Hypothalamus (tissue), 51 donors: ENCODE measurements at regions not wholly inside any gene's neighbourhood (a gene's known extent, or its start where the extent isn't known, plus 50 kb on each side); places are given as distances from the start of the nearest gene placed in this dataset.
"Not testable (repeated sequence)": the region's sequence is repeated elsewhere in the genome, so short reads cannot be mapped to it uniquely, and the experiment has no call there.

Experiments
- DNase-seq, 51 donors: peaks; one replicate each; lab custom pipeline; 2025; lab: John Stamatoyannopoulos, UW

DNA sequence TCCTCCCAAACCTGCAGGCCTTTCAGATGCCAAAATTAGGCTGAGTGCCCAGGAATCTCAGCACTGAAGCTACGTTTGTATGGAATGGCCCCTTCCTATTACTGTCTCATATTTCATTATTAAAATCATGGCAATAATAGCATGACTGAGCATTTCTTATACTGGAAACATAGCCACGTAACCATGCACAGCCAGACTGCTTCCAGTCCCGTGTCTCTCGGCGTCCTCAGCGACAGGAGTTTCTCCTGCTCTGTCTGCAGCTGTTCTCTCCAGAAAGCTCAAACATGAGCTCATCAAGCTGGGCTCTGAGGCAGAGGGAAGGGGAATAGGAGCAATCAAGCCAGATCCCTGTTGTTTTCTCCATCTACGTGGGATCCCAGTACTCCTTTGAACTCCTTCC is 104.0 kb downstream of the CDC7 start:
- DNase-seq, result no peak

GRCh38 chr1:91605566-91605965 is 104.9 kb downstream of the CDC7 start:
- no peak for DNase-seq

GRCh38 chr1:91606546-91607078 is 106.0 kb downstream of the CDC7 start:
- no peak for DNase-seq

GRCh38 chr1:91607686-91608085 is 107.0 kb downstream of the CDC7 start:
- not testable (repeated sequence) for DNase-seq

DNA sequence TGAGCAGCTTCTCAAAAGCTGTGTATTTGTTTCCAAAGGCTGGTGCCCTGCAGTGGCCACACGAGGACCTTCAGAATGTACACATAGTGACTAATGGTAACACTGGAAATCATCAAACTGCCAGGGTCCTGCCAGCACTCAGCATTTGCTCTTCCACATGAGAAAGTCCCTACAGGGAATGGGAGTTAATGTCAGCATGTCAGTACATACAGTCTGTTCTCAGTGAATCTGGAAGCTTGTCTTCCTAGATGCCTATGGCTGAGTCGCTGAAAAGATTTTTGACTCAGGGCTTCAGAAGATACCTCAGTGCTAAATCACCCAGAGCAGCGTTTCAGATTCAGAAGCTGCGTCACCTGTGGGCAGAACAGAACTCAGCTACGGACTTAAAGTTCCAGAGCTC is 108.2 kb downstream of the CDC7 start:
- no peak for DNase-seq

GRCh38 chr1:91609551-91609950 is 108.9 kb downstream of the CDC7 start:
- no peak for DNase-seq

- no peak for DNase-seq
Observed at GRCh38 chr1:91610102-91610501, 109.5 kb downstream of the CDC7 start.

GRCh38 chr1:91610789-91611188 is 110.1 kb downstream of the CDC7 start:
- DNase-seq, result no peak

- no peak for DNase-seq
Observed at GRCh38 chr1:91611483-91611917, 110.8 kb downstream of the CDC7 start.

DNA sequence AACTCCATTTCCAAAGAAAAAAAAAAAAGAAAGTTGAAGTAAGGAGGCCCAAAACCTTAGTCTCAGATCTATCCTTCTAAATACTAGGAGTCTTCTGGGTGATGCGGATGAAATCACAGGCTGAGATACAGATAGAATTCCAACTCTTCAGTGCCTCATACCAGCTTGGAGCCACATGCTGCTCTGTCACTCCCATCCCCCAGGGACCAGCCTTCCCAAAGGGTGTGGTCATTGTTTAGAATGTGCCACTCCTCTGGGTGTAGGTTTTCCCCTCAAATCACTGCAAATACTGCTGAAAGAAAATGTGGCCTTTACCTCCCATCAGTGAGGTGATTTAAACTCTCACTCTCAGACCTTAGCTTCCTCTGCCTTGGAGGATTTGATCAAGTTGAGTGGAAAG is 112.9 kb downstream of the CDC7 start:
- no peak for DNase-seq

GRCh38 chr1:91616712-91617111 is 116.1 kb downstream of the CDC7 start:
- no peak for DNase-seq

- no peak for DNase-seq
Observed at GRCh38 chr1:91617285-91617765, 116.7 kb downstream of the CDC7 start.

DNA sequence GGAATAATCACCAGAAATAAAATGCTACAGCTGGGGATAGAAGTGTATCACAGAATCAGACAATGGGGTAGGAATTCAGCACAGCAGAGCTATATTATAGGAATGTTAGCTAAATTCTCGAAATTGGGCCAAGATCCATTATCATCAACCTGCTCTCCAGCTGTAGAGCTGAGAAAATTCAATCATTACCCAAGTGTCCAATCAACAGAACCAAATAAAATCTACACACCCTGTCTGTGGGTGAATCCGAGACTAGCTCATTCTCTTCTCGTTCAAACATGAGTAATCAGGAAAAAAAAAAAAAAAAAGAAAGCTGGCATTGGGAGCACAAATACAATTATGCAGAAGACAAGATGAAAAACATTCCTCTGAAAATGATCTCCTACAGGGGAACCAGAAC is 119.2 kb downstream of the CDC7 start:
- no peak for DNase-seq

- no peak for DNase-seq
Observed at GRCh38 chr1:91621360-91621759, 120.7 kb downstream of the CDC7 start.

- peak in 1 of 51 donors; percentile 5 for DNase-seq
Observed at GRCh38 chr1:91621907-91622306, 121.3 kb downstream of the CDC7 start.

GRCh38 chr1:91622616-91623015 is 122.0 kb downstream of the CDC7 start:
- peak in 35 of 51 donors; percentile 1 to 72 (median 37) for DNase-seq

DNA sequence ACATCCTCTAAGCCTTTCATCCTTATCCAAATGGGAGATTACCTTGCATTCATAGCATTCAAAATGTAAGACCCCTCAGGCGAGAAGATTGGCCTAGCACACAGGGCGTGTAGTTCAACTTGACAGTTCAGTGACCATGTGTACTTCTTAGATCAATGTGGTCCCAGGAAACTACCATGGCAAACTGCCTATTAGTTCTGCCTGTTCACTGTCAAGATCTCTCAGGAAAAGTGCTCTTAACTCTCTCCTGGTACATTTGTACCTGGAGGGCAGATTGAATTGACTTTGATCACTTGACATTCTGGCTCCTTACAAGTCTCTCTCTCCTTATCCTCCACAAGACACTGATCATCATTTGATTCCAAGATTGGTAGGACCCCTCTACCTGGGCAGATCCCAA is 122.4 kb downstream of the CDC7 start:
- no peak for DNase-seq

DNA sequence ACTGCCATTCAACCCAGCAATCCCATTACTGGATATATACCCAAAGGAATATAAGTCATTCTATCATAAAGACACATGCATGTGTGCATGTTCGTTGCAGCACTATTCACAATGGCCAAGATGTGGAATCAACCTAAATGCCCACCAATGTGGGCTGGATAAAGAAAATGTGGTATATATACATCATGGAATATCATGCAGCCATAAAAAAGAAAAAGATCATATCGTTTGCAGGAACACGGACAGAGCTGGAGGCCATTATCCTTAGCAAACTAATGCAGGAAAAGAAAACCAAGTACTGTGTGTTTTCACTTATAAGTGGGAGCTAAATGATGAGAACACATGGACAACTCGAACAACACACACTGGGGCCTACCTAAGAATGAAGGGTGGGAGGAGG is 123.7 kb downstream of the CDC7 start:
- DNase-seq, result no peak
